Activated CD8-positive, alpha-beta memory T cell treated with anti-CD3 and anti-CD28 coated beads for 4 hours (primary cell): ENCODE measurements at regions not wholly inside any gene's neighbourhood (a gene's known extent, or its start where the extent isn't known, plus 50 kb on each side); places are given as distances from the start of the nearest gene placed in this dataset.

Experiments used
- DNase-seq, 2 donors: peaks; one replicate each; pipeline ENCODE4 v3.0.0-alpha.2; 2020; ENCODE audit warnings: low read depth in 2 of 2

DNA sequence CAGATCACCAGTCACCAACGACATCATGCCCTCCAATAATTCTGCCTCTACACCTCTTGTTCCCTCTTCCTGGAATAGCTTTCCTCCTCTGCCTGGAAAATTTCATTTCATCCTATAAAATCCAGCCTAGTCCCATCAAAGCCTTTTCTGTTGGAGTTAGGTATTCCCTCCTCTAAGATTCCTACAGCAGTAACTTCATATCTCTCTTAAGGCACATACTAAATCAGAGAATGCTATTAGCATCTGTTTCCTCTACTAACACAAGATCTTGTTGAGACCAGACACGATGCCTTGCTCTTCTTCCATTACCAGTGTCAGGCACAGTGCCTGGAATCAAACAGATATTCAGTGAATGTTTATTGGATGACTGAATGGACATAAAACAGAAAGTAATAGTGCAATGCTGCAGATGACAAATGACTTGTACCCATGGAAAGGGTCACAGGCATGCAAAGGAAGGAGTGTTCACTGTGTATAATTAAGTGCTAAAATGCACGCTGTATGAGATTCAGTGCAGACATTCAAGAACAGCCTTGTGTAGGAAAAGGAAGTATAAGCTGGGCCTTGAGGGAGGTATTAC lies 342.0 kb upstream of the ACVR2A start:
- DNase-seq = no peak

DNA sequence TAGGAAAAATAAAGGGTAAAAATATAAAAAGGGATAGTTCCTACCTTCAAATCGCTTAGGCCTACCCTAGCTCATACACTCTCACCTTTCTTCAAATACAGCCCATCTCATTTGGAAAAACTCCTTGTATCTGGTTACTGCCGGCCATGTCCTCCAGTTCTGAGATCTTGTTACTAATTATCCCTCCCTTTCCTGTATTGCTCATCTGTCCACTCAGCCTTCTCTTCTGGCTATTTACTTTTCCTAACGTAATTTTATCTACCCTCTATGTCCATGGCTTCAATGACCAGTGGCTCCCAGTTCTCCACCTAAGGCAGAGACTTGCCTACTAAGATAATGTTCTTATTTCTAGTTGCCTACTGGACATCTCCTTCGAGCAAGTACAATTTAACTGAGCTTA lies 342.9 kb upstream of the ACVR2A start:
- DNase-seq = no peak

DNA sequence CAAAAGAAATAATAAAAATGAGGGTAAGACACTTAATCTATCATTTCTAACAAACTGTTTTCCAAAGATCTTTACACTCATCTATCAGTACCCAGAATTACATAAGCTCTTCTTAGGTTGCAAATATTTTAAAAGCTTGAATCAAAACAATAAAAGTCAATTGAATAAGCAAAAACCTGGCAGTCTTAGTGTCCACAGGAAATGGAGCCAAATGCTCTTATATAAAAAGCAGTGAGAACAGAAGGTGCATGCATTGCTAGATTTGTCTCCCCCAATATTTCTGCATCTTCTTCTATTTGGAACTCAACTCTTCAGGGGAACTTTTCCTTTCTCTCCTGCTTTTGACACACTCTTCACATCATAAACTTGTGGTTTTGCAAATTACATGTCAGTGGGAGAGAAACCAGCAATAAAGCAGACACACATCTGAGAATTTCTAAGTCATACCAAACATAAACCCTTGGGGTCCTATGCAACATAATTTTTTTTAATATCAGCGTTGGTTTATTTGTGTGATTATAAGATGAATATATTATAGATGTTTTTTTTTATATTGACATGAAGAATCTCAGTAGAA lies 343.9 kb upstream of the ACVR2A start:
- no peak for DNase-seq

DNA sequence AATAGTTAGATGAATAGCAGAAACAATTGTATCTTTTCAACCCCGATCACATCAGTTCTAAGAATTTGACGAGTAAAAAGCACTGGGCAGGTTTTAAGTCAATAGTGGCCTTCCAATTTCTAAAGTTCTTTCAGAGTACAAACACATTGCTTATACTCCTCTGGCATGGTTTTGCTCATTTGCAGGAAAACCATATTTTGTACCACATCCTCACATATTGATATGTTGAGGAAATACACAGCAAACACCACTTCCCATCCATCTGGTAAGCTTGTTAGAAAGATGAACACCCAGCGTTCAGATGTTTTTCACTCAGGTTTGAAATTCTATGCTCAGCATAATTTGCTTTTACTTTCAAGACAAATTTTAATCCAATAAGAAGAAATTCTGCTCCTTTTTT lies 344.6 kb upstream of the ACVR2A start:
- no peak for DNase-seq

DNA sequence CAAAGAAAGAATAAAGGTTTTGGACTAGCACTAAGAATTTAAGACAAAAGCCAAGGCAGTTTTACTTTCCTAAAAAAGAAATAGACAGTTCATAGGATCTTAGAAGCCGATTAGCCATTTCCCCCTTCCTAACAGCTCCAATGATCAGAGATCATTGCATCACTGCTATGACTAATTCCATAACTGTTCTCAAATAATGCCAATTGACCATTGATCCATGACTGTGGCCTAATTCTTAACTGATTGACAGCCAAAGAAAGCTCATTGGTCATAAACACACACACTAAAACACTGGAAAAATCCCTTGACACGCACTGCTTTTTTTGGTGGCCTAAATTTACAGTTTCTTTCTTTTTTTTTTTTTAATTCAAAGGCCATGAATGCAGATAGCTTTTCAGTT lies 345.0 kb upstream of the ACVR2A start:
- DNase-seq = no peak

DNA sequence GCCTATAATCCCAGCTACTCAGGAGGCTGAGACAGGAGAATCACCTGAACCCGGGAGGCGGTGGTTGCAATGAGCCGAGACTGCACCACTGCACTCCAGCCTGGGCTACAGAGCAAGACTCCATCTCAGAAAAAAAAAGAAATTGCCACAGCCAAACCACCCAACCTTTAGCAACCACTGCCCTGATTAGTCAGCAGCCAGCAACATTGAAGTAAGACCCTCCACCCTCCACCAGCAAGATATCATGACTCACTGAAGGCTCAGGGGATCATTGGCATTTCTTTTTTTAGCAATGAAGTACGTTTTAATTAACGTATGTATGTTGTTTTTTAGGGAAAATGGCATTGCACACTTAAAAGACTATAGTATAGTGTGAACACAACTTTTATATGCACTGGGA lies 349.1 kb upstream of the ACVR2A start:
- no peak for DNase-seq

DNA sequence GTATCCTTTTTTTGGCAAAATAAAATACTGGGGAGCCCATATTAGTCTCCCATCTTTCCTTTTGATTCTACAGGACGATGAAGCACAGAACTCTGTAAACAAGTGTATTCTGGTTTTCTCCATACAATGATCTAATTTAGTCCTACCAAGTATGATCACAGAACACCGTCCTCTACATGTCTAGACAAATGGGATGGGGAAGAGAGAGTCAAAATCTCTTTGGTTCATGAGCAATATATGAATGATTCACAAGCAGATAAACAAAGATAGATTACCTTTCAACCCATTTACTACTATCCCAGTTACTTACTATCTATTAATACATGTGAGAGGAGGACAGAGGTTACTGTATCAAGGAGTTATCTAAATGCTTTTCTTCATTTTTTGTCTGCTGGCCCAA lies 352.4 kb upstream of the ACVR2A start:
- no peak for DNase-seq

DNA sequence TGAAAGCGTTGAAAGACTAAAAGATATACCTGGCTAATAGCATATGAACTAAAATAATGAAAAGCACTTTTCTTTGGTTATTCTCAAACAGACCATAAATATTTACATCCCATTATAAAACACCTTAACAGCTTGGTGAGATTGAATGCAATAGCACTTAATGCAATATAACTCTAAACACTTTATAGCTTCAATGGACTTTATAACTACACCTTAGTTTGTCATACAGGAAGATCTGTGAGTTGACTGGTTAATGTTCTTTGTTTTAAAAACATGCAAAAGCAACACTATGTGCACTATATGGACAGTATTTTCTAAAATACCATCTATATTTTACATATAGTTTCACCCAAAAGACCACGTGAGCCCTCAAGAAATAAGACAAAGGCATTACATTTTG lies 353.3 kb upstream of the ACVR2A start:
- no peak for DNase-seq

DNA sequence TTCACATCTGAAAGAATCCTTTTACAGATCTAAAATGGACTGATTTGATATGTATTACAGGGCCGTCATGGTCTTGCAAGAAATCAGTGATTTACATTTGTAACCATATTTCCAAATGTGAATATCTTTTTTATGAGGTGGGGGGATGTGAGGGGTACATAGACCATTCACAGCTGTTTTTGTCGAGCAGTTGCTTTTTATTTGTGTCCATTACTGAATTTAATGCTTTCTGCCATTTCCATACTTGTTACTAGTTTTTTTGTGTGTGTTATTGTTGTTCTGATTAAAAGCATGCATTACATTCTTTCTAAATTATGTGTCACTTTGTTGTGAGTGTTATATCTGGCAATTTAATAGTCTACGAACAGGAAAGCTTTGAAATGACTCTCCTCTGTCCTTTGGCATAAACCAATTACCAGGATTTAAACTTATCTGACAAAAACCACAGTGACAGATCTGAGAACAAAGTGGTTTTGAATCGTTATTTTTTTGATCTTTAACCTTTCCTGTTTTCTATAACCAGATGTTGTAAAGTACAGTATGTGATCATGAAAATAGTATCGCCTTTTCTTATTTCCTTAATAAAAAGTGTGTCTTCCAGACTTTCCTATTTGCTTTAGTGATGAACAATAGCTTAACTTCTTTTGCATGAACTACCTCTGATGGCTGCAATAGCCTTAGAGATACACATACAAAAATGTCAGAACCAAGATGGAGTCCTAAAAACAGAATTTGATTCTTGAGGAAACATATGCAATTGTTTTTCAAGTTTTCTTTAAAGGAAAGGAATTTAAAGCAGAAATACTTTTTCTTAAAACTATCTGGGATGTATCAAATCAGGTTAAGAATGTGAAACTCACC lies 354.2 kb upstream of the ACVR2A start:
- no peak for DNase-seq

DNA sequence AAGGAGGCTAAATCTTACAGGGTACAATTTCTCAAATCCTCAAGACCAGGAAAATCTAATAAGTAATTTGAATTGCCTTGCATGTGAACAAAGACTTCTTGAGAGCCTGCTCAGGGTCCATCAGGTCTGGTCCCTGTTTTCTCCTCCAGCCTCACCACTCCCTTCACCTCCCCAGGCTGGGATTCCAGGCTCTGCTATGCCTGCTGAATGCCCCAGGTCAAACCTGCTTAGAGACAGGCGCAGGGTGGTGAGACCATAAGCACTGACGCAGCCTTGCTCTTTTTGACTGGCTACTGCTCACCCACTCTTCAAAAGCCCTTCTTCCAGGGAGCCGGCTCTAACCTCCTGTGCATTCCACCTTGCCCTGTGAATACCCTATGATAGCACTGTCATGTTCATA lies 356.4 kb upstream of the ACVR2A start:
- DNase-seq = no peak

DNA sequence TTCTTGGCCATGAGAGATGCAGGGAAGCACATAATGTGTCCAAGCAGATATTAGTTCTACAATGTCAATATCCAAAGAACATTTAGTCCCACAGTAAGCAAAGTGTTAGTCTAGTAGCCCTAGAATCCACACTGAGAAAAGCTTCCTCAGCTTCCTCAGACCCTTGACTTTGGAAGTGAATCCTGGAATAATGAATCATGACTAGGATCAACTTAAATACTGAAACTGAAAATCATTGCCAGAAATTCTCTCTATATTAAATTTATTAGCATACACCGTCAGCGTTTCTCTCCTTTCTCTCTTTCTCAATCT lies 356.9 kb upstream of the ACVR2A start:
- no peak for DNase-seq

DNA sequence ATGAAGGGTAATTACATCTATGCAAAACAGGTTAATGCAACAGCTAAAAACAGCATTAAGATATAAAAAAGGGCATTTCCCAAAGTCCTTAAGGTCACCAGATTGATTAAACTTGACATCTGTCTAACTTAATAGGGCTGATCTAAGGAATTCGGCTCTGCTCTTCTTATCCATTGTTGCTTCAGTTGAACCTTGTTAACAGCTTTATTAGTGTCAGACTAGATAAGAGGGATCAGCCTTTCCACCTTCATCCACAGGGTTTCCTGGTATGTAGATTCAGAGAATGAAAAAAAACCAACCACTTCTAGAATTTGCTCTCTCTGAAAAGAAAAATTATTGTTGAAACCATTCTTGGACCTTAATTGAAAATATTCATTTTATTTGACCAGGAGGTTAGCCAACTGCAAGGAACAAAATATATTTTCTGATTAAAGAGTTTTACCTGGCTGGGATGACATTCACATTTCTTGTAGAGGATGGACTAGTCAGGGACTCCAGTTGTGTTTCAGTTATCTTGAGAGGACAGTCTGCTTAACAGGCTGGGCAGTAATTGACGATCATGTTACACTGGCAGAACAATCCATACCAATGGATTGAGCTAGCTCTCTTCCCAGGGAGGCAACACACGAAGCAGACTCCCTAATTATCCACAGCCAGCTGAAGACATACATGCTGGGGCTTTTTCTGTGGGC lies 357.4 kb upstream of the ACVR2A start:
- DNase-seq = no peak

DNA sequence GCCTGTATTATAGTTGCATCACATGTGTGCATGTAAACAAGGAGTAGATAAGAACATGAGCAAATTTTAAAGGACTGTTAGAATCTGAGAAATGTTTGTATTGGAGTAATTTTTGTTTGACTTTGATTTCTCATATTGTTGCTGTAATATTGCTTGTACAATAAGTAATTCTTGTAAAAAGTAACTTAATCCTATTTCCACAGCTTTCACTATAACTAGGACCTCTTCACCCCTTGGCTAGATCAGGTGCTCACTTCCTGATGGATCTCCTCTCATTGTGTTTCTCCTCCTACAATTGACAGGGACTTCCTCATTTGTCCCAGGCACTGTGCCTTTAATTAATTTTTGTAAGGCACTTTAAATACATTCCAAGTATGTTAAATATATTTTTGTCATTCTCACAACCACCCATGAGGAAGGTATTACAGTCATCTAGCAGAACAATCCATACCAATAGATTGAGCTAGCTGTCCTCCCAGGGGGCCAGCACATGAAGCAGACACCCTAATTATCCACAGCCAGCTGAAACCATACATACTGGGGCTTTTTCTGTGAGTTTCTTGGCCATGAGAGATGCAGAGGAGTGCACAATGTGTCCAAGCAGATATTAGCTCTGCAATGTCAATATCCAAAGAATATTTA lies 359.5 kb upstream of the ACVR2A start:
- DNase-seq = no peak

DNA sequence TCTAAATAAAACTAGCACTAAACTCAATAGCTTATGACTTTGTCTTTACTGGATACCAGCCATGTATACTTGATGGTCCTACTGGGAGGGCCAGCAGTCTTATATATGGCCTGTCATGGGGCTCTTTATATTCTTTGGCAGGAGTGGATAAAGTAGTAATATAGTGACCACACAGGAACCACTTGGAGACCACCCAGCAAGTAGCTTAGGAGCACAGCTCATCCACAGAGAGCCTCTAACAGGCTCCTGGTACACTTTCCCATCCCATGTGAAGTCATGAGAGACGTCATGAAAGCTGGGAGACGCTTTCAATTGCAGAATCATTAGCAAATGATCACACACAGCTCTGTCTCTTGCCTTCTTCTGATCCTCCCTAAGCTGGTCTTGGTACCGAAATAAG lies 360.9 kb upstream of the ACVR2A start:
- DNase-seq = no peak

DNA sequence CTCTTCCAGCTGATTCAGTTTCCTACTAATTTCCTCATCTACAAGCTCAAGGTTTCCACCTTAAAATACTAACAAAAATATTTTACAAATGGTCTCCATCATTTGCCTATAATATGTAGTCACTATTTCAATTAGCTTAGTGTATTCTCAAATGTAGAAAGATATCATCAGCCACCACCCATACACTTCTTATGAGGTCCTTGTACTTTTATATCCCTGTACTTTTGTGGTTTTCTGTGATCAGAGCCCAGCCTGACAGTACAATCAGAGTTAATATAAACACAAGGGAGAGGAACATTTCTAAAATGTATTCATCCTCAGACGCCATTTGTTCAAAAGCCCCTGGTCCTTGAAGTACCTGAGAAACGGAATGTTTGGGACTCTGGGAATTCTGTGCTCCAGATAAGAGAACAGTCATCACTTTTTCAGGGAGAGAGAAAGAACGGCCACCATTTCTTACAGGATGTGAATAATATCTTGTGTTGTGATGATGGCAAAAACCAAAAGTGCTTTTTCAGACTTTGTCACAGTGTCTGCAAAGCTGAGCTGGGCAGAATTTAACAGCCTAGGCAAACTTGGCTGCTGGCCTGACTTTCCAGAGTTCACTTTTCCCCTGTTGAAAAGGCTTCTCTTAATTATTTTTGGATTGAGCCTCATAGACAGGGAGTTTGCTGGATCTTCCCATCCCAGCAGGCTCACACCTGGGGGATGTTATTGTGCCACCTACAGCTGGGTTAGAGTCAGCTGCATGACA lies 361.7 kb upstream of the ACVR2A start:
- no peak for DNase-seq

DNA sequence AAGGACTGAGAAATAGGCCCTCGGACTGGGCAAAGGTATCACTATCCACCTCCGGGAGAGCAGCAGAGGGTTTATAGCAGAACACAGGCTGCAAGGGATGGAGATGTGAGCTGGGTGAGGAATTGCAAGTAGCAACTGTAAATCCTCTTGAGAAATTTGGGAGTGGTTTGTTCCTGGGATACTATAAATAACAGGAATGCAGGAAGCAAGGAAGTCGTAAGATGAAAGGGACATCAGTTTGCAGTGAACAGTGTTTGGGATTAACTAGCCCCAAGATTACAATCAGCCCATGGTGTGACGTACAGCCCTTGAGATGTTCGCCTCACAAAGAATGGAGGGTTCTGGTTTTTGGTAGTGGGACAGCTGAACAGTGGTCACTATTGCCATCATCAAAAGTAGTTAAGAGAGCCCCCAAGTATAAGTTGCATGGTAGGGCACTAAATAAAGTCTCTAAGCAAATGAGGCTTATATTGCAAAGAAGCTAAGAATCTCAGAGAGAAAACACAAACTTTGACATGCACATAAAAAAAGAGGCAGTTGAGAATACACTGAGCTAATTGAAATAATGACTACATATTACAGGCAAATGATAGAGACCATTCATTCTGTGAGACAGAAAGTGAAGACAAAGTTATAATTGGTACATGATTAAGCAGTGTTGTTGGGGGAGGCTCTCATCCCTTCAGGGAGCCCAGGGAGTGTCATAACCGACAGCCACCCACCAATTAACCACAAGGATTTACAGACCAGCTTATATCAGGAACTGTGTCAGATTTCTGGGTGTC lies 362.5 kb upstream of the ACVR2A start:
- no peak for DNase-seq

DNA sequence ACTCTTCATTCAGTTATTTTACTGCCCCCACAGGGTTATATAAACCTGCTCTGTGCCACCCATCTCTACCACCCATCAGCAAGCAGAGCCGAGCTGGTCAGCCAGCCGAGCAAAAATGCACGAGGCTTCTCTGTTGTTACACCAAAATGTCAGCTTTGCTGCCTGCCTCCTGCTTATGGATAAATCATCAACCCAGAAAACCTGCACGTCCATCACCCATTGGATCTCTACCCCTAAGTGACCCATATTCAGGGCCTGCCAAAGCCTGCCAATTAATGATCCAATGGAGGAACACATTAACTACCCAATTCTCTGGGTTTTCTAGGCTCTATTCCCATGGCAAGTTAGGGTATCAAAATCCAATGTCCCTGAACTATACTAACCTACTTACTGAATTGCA lies 365.5 kb upstream of the ACVR2A start:
- DNase-seq = no peak

DNA sequence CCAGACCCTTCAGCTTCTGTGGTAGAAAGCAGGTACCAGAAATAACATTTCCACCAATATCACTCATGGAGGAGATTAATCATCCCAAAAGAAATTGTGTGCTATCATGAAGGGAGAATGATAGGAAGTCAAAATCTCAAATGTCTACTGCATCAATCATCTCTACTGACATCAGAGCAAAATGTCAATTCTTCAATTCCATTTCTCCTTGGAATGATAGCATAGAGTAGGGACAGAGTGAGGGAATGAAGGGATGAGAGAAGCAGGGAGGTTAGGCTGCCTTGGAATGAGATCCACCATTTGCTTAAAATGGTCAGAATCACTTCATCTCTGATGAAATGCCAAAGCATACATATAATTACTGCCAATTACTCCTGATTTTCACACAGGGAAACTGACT lies 371.8 kb upstream of the ACVR2A start:
- DNase-seq = no peak

DNA sequence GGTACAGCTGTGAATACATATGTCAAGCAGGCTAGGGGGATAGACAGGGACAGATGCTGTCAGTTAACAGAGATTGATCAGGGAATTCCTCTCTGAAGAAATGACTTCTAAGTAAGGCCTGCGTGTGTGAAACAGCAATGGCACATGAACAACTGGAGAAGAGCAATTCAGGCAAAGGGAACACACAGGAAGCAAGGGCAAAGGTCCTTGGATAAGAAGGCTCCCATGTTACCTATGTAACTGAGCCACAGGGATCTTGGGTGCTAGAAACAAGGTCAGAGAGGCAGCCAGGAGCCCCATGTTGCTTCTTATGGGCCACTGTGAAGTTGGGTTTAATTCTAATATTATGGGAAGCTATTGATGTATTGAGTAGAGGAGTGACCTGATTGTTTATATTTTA lies 373.7 kb upstream of the ACVR2A start:
- no peak for DNase-seq

DNA sequence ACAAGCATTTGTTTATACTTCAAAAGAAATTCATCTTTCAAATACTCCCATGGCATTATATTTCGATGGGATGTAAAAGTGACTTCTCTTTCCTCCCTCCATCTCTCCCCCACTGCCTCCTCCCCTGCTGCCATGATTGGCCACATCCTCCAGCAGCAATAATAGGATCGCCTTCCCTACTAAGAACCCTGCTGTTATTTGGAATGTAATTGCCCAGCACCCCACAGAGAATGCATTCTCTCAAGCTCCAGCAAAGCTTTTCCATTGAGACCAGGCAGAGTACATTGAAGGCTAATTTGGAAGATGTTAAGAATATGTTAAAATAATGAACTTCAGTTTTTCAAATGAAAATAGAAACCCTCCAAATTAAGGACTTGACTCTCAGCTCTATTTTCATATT lies 375.4 kb upstream of the ACVR2A start:
- DNase-seq = no peak

DNA sequence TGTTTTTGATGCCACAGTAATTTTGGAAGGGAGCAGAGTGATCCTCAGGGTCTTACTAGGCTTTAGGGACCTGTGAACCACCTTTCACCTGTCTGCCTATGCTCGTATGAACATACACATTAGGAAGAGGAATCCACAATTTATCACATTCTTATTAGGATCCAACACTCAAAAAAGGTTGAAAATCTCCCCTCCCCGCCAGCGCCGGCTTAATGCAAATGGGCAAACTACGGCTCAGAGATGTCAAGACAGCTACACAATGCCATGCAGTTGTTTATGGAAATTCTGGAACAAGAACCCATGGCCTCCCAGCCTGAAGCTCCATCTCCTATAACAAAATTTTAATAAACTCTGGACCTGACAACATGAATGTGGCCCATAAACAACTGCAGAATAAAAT lies 375.9 kb upstream of the ACVR2A start:
- DNase-seq = no peak
